Karpas-422 (cell line): ENCODE measurements at regions not wholly inside any gene's neighbourhood (a gene's known extent, or its start where the extent isn't known, plus 50 kb on each side); places are given as distances from the start of the nearest gene placed in this dataset.

Source experiments
- DNase-seq: peaks from one replicate; pipeline ENCODE4 v3.0.0-alpha.2; 2015
- H2AFZ ChIP-seq: fragments of 200-600 bp; sonication (generic); 2 replicates; pipeline ENCODE4 v1.6.1; 2014; ENCODE audit warnings: antibody characterized with exemption, low read length, mixed read lengths
- H3K27ac ChIP-seq: fragments of 200-600 bp; sonication (generic); 2 replicates; pipeline ENCODE4 v1.5.1; 2014; ENCODE audit warnings: mild to moderate bottlenecking, low read length, moderate library complexity
- H3K27me3 ChIP-seq: fragments of 200-600 bp; sonication (generic); 2 replicates; pipeline ENCODE4 v1.6.1; 2014; ENCODE audit warnings: low read length, mixed read lengths
- H3K36me3 ChIP-seq: fragments of 200-600 bp; sonication (generic); 2 replicates; pipeline ENCODE4 v1.6.1; 2014; ENCODE audit warnings: low read length, mixed read lengths; ENCODE audit not compliant: insufficient read depth
- H3K4me1 ChIP-seq: fragments of 200-600 bp; sonication (generic); 2 replicates; pipeline ENCODE4 v1.6.1; 2014; ENCODE audit warnings: mild to moderate bottlenecking, low read length, mixed read lengths
- H3K4me2 ChIP-seq: fragments of 200-600 bp; sonication (generic); 2 replicates; pipeline ENCODE4 v1.6.1; 2014; ENCODE audit warnings: low read length, low read depth, mild to moderate bottlenecking; ENCODE audit not compliant: poor library complexity, severe bottlenecking
- H3K4me3 ChIP-seq: fragments of 200-600 bp; sonication (generic); 2 replicates; pipeline ENCODE4 v1.5.1; 2014; ENCODE audit warnings: mild to moderate bottlenecking, antibody characterized with exemption, low read length, mixed read lengths
- H3K79me2 ChIP-seq: fragments of 200-600 bp; sonication (generic); 2 replicates; pipeline ENCODE4 v1.6.1; 2014; ENCODE audit warnings: mild to moderate bottlenecking, low read length, mixed read lengths
- H3K9ac ChIP-seq: fragments of 200-600 bp; sonication (generic); 2 replicates; pipeline ENCODE4 v1.6.0; 2014; ENCODE audit warnings: low read length
- H3K9me2 ChIP-seq: fragments of 200-600 bp; sonication (generic), shearing (Covaris generic); replicated peaks from 2 replicates; pipeline ENCODE4 v1.6.0; 2014; ENCODE audit warnings: mild to moderate bottlenecking, low read length, moderate library complexity; ENCODE audit not compliant: insufficient read depth
- H3K9me3 ChIP-seq: fragments of 300-700, 200-600 bp; sonication (generic); 2 replicates; pipeline ENCODE4 v1.6.1; 2014; ENCODE audit warnings: low read length, mixed read lengths
- H4K20me1 ChIP-seq: fragments of 200-600 bp; sonication (generic); 2 replicates; pipeline ENCODE4 v1.6.1; 2014; ENCODE audit warnings: mild to moderate bottlenecking, antibody characterized with exemption, low read length, low read depth; ENCODE audit not compliant: insufficient read depth

- Histone ChIP-seq H3K27me3 (no peaks in the 10 kb centered on the region), H3K9me3 (peaks cover 3% of the 10 kb centered on the region; the same call in 1 of the 2 replicates), H3K4me1 (no peaks in the 10 kb centered on the region), H3K27ac (no peak overlapping the region), H4K20me1 (no peaks in the 10 kb centered on the region), H3K9me2 (no peaks in the 10 kb centered on the region), H2AFZ (no peak overlapping the region), H3K4me2 (no peak overlapping the region), H3K4me3 (no peak overlapping the region), H3K36me3 (no peaks in the 10 kb centered on the region), H3K9ac (no peak overlapping the region), H3K79me2 (no peaks in the 10 kb centered on the region)
- no peak for DNase-seq
Observed at GRCh38 chr2:188797371-188797770, 176.8 kb upstream of the COL3A1 start.

- DNase-seq = no peak
- H3K9ac ChIP-seq = no peak overlapping the region
Observed at GRCh38 chr2:188798159-188798558, 176.0 kb upstream of the COL3A1 start.

DNA sequence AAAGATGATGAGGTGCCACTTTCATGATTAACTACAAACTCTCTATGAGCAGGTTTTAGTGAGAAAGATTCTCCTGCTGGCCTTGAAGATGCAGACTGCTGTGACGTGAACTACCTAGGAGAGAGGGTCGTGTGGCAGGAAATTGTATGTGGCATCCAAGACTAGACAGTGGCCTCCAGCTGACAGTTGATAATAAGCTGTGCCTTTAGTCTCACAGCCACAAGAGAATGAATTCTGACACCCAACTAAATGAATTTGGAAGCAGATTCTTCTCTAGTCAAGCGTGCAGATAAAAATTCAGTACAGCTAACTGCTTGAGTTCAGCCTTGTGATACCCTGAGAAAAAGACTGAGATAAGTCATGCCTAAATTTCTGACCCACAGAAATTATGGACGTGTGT lies 169.0 kb upstream of the COL3A1 start:
- Histone ChIP-seq H3K27ac (no peak overlapping the region), H2AFZ (no peak overlapping the region), H3K4me2 (no peak overlapping the region), H3K36me3 (no peaks in the 10 kb centered on the region), H3K79me2 (no peaks in the 10 kb centered on the region), H3K9me2 (no peaks in the 10 kb centered on the region), H3K27me3 (no peaks in the 10 kb centered on the region), H3K9me3 (no peaks in the 10 kb centered on the region; the same call in 1 of the 2 replicates), H4K20me1 (no peaks in the 10 kb centered on the region), H3K4me1 (no peaks in the 10 kb centered on the region), H3K4me3 (no peak overlapping the region), H3K9ac (no peak overlapping the region)
- DNase-seq = no peak

More at GRCh38 chr2:188798159-188798558, 176.0 kb upstream of the COL3A1 start:
- H3K27ac ChIP-seq = no peak overlapping the region
- peaks cover 3% of the 10 kb centered on the region; the same call in 1 of the 2 replicates for H3K9me3 ChIP-seq
- H3K4me3 ChIP-seq = no peak overlapping the region
- no peaks in the 10 kb centered on the region for H3K27me3 ChIP-seq
- H4K20me1 ChIP-seq = no peaks in the 10 kb centered on the region
- H3K4me2 ChIP-seq = no peak overlapping the region
- no peaks in the 10 kb centered on the region for H3K4me1 ChIP-seq
- no peaks in the 10 kb centered on the region for H3K36me3 ChIP-seq
- H3K79me2 ChIP-seq = no peaks in the 10 kb centered on the region
- no peak overlapping the region for H2AFZ ChIP-seq
- H3K9me2 ChIP-seq = no peaks in the 10 kb centered on the region

GRCh38 chr2:188808947-188809355 lies 165.2 kb upstream of the COL3A1 start:
- Histone ChIP-seq H4K20me1 (no peaks in the 10 kb centered on the region), H3K9ac (no peak overlapping the region), H3K36me3 (no peaks in the 10 kb centered on the region), H3K4me1 (no peaks in the 10 kb centered on the region), H3K79me2 (no peaks in the 10 kb centered on the region), H3K9me2 (no peaks in the 10 kb centered on the region), H3K4me3 (no peak overlapping the region), H3K9me3 (no peaks in the 10 kb centered on the region), H3K27ac (no peak overlapping the region), H3K4me2 (no peak overlapping the region), H2AFZ (no peak overlapping the region), H3K27me3 (no peaks in the 10 kb centered on the region)
- DNase-seq = no peak

DNA sequence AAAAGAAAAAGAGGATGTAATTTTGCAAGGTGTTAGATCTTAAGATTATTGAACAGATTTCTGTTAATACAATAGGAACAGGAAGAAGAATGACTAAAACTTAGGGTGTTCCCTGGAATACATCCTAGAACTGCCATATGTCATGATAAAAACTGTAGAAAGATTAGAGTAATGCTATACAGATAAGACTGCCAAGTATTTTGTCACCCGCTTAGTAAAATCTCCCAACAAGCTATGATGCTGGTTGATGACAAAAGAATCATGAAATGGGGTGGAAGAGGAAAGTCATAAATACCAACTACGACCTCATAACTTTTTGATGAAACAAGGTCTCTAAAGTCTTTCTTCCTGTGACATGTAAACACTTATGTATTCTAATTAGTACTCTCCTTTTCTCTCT lies 163.6 kb upstream of the COL3A1 start:
- DNase-seq = no peak
- no peak overlapping the region for H3K9ac ChIP-seq

GRCh38 chr2:188811522-188811921 lies 162.7 kb upstream of the COL3A1 start:
- Histone ChIP-seq H3K36me3 (no peaks in the 10 kb centered on the region), H3K4me2 (no peak overlapping the region), H3K27ac (no peak overlapping the region), H3K79me2 (no peaks in the 10 kb centered on the region), H3K9me2 (no peaks in the 10 kb centered on the region), H3K4me3 (no peak overlapping the region), H3K4me1 (no peaks in the 10 kb centered on the region), H2AFZ (no peak overlapping the region), H4K20me1 (no peaks in the 10 kb centered on the region), H3K27me3 (no peaks in the 10 kb centered on the region), H3K9ac (no peak overlapping the region), H3K9me3 (no peaks in the 10 kb centered on the region)
- DNase-seq = no peak

More for the DNA sequence above, 163.6 kb upstream of the COL3A1 start:
- no peak overlapping the region for H3K4me3 ChIP-seq
- H3K9me3 ChIP-seq = no peaks in the 10 kb centered on the region
- no peak overlapping the region for H3K4me2 ChIP-seq
- H3K27ac ChIP-seq = no peak overlapping the region
- H3K79me2 ChIP-seq = no peaks in the 10 kb centered on the region
- no peaks in the 10 kb centered on the region for H3K27me3 ChIP-seq
- no peak overlapping the region for H2AFZ ChIP-seq
- H4K20me1 ChIP-seq = no peaks in the 10 kb centered on the region
- H3K9me2 ChIP-seq = no peaks in the 10 kb centered on the region
- H3K36me3 ChIP-seq = no peaks in the 10 kb centered on the region
- H3K4me1 ChIP-seq = no peaks in the 10 kb centered on the region

DNA sequence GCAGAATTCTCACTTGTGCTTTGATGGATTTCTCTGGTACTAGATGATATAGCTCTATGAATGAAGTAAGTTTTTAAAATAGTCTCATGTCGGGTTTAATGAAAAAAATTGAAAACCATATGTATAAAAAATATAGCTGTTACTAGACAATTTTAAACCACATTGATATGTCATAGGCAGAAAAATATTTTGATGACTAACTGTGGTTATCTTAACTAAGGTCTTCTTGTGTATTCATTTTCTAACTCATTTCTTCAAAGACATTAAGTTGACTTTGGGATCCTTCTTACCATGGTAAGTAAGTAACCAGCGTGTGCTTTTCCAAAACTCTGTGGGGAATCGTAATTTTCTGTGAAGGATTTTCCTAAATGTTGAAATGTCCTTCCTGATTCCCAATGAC lies 160.9 kb upstream of the COL3A1 start:
- no peaks in the 10 kb centered on the region for H3K36me3 ChIP-seq
- H3K9me2 ChIP-seq = no peaks in the 10 kb centered on the region
- H3K4me3 ChIP-seq = no peak overlapping the region
- no peak overlapping the region for H3K4me2 ChIP-seq
- no peaks in the 10 kb centered on the region for H3K27me3 ChIP-seq
- H2AFZ ChIP-seq = no peak overlapping the region
- no peak overlapping the region for H3K27ac ChIP-seq
- H3K79me2 ChIP-seq = no peaks in the 10 kb centered on the region
- no peaks in the 10 kb centered on the region for H3K4me1 ChIP-seq
- no peaks in the 10 kb centered on the region for H4K20me1 ChIP-seq
- peaks cover 4% of the 10 kb centered on the region; the same call in 1 of the 2 replicates for H3K9me3 ChIP-seq
- DNase-seq = no peak
- H3K9ac ChIP-seq = no peak overlapping the region

GRCh38 chr2:188813857-188814256 lies 160.3 kb upstream of the COL3A1 start:
- no peak overlapping the region for H3K27ac ChIP-seq
- no peak overlapping the region for H3K4me3 ChIP-seq
- H3K27me3 ChIP-seq = no peaks in the 10 kb centered on the region
- no peak overlapping the region for H3K4me2 ChIP-seq
- H3K4me1 ChIP-seq = no peaks in the 10 kb centered on the region
- H3K36me3 ChIP-seq = no peaks in the 10 kb centered on the region
- no peak overlapping the region for H3K9ac ChIP-seq
- no peaks in the 10 kb centered on the region for H3K9me2 ChIP-seq
- peaks cover 4% of the 10 kb centered on the region; the same call in 1 of the 2 replicates for H3K9me3 ChIP-seq
- H3K79me2 ChIP-seq = no peaks in the 10 kb centered on the region
- DNase-seq = no peak
- H2AFZ ChIP-seq = no peak overlapping the region
- no peaks in the 10 kb centered on the region for H4K20me1 ChIP-seq

DNA sequence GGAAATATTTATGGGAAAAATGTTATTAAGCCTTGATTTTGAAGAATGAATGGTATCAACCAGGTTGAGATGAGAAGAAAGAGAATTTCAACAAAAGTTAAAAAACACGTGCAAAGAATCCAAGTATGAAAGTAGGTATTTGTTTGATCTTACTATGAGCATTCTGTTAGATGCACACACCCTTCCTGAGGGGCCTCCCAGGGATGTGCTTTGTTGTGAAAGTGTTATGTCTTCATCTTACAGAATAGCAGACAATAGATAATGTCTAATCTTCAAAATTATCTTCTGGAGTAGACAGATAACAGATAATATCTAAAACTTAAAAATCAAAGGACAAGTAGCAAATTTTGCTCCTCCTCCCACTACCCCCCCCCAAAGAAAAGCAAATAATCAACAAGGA lies 155.2 kb upstream of the COL3A1 start:
- Histone ChIP-seq H4K20me1 (no peaks in the 10 kb centered on the region), H3K27me3 (no peaks in the 10 kb centered on the region), H3K36me3 (no peaks in the 10 kb centered on the region), H3K79me2 (no peaks in the 10 kb centered on the region), H3K4me3 (no peak overlapping the region), H3K9me2 (no peaks in the 10 kb centered on the region), H3K27ac (no peak overlapping the region), H3K4me1 (no peaks in the 10 kb centered on the region), H3K9ac (no peak overlapping the region), H2AFZ (no peak overlapping the region), H3K9me3 (peaks cover 11% of the 10 kb centered on the region; the same call in 1 of the 2 replicates), H3K4me2 (no peak overlapping the region)
- no peak for DNase-seq
